ENCODE measurements at regions not wholly inside any gene's neighbourhood (a gene's known extent, or its start where the extent isn't known, plus 50 kb on each side); places are given as distances from the start of the nearest gene placed in this dataset.
"Not testable (repeated sequence)": the region's sequence is repeated elsewhere in the genome, so short reads cannot be mapped to it uniquely, and the experiment has no call there.

- TF ChIP-seq, protein P1, sequence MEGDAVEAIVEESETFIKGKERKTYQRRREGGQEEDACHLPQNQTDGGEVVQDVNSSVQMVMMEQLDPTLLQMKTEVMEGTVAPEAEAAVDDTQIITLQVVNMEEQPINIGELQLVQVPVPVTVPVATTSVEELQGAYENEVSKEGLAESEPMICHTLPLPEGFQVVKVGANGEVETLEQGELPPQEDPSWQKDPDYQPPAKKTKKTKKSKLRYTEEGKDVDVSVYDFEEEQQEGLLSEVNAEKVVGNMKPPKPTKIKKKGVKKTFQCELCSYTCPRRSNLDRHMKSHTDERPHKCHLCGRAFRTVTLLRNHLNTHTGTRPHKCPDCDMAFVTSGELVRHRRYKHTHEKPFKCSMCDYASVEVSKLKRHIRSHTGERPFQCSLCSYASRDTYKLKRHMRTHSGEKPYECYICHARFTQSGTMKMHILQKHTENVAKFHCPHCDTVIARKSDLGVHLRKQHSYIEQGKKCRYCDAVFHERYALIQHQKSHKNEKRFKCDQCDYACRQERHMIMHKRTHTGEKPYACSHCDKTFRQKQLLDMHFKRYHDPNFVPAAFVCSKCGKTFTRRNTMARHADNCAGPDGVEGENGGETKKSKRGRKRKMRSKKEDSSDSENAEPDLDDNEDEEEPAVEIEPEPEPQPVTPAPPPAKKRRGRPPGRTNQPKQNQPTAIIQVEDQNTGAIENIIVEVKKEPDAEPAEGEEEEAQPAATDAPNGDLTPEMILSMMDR (IDR thresholded peaks at IDR 0.05; ENCODE audit: low read depth, low read length, poor library complexity, severe bottlenecking) = not testable (repeated sequence)
- not testable (repeated sequence) for TF ChIP-seq EZH2phosphoT487 (IDR thresholded peaks at IDR 0.05; ENCODE audit: borderline replicate concordance, low read length)
These were observed 350.2 kb downstream of the BCL2L11 start for GRCh38 chr2:111470924-111471323.

Measured in DOHH2 (cell line).